ENCODE measurements at regions not wholly inside any gene's neighbourhood (a gene's known extent, or its start where the extent isn't known, plus 50 kb on each side); places are given as distances from the start of the nearest gene placed in this dataset.

DNA sequence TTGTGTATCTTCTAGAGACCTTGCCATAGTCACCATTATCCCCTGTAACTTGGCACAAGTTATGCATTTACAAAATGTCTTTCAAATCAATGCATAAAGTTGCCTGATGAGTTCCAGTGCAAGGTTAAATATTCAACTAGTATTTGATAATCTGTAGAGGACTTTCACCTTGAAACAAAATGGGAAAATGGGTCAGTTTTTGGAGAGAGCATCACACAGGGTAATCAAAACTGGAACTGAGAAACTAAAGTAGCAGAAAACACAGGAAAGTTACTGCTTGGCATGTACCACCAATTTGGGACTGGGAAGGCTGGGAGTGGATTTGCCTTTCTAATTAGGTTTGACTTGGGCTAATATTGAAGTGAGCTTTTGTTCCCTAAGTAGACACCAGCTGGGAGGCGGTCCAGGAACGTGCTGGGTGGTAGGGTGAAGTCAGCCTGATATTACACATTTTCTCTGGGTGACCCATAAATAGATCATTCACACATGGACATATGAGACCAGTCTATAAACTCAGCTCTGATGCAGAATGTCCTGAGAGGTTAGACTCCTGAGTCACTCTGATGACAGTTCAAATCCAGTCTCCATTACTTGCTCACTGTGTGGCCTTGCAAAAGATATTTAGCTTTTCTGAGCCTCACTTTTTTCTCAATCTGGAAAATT is 152.3 kb downstream of the PCTP start:
- intact Hi-C loops (cut with DNase I), result no loop called here
- DNase-seq (no peak), ATAC-seq (no peak)
- TF ChIP-seq, protein P1, sequence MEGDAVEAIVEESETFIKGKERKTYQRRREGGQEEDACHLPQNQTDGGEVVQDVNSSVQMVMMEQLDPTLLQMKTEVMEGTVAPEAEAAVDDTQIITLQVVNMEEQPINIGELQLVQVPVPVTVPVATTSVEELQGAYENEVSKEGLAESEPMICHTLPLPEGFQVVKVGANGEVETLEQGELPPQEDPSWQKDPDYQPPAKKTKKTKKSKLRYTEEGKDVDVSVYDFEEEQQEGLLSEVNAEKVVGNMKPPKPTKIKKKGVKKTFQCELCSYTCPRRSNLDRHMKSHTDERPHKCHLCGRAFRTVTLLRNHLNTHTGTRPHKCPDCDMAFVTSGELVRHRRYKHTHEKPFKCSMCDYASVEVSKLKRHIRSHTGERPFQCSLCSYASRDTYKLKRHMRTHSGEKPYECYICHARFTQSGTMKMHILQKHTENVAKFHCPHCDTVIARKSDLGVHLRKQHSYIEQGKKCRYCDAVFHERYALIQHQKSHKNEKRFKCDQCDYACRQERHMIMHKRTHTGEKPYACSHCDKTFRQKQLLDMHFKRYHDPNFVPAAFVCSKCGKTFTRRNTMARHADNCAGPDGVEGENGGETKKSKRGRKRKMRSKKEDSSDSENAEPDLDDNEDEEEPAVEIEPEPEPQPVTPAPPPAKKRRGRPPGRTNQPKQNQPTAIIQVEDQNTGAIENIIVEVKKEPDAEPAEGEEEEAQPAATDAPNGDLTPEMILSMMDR (IDR thresholded peaks at IDR 0.05), result no peak
- Histone ChIP-seq H3K4me3 (no peak overlapping the region), H3K27ac (no peak overlapping the region), H3K27me3 (ENCODE audit: low read depth) (no peaks in the 10 kb centered on the region), H3K36me3 (no peaks in the 10 kb centered on the region), H3K4me1 (no peaks in the 10 kb centered on the region), H3K9me3 (no peaks in the 10 kb centered on the region)

DNA sequence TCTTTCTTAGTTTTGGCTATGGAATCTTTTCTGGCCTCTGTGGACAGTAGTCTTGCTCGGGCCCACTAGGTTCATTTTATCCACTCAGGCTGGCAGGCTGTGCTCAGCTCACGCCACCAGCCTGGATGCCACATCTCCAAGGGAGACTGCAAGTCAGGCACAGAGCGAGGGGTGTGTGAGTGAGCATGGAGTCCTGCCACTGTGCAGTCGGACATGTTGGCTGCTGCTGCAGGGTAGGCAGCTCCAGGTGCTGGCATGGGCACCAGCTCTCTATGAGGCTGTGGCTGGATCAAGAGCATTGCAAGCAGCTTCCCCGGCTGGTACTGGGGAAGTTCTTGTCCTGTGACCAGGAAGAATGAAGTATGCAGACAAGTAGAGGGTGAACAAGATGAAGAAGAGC is 158.9 kb downstream of the PCTP start:
- DNase-seq (no peak), ATAC-seq (no peak)
- no peaks in the 10 kb centered on the region for H3K4me1 ChIP-seq
- no peak overlapping the region for H3K4me3 ChIP-seq
- TF ChIP-seq, protein P1 (IDR thresholded peaks at IDR 0.05), result no peak
- peaks cover 3% of the 10 kb centered on the region for H3K27me3 ChIP-seq (ENCODE audit: low read depth)
- peaks cover 3% of the 10 kb centered on the region for H3K9me3 ChIP-seq
- no peaks in the 10 kb centered on the region for H3K36me3 ChIP-seq
- no peak overlapping the region for H3K27ac ChIP-seq
- intact Hi-C loops (cut with DNase I), result no loop called here

DNA sequence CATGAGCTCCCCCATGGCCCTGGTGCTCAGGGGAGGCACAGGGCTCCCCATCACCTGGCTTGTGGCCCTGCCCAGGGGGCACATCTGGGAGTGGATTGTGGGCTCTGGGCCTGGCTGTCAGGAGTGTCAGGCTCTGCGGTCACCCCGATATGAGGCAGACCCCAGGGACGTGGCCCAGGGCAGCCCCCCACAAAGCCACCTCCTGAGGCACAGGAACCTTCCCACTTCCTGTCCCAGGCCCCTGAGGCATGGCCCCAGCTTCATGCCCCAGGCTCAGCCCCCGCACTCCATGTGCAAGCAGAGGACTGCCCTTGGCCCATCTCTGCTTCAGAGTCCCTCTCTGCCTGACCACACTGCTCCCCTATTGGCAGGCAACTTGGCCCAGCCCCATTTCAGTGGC is 160.3 kb downstream of the PCTP start:
- TF ChIP-seq, protein P1 (IDR thresholded peaks at IDR 0.05), result no peak
- peaks cover 3% of the 10 kb centered on the region for H3K27me3 ChIP-seq (ENCODE audit: low read depth)
- no peak overlapping the region for H3K4me3 ChIP-seq
- intact Hi-C loops (cut with DNase I), result no loop called here
- H3K4me1 ChIP-seq, result no peaks in the 10 kb centered on the region
- peaks cover 3% of the 10 kb centered on the region for H3K9me3 ChIP-seq
- DNase-seq (no peak), ATAC-seq (no peak)
- H3K36me3 ChIP-seq, result no peaks in the 10 kb centered on the region
- no peak overlapping the region for H3K27ac ChIP-seq

DNA sequence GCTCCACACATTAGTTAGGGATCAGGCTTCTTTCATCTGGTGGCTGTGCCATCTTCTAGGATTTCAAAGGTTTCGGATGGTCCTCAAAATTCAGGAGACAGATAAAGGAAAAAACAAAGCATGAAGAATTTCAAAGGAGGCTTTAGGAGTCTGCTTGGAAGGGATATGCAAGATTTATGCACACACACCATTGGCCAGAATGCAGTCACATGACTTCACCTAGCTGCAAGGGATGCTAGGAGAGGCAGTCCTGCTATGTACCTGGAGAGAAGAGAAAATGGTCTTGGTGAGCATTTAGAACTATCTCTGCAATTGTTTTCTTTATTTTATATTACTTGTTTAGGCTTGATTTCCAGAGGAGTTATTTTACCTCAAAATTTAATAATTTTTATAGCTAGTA is 174.6 kb downstream of the PCTP start:
- Histone ChIP-seq H3K4me1 (no peaks in the 10 kb centered on the region), H3K4me3 (no peak overlapping the region), H3K27me3 (ENCODE audit: low read depth) (no peaks in the 10 kb centered on the region), H3K9me3 (no peaks in the 10 kb centered on the region), H3K27ac (no peak overlapping the region), H3K36me3 (no peaks in the 10 kb centered on the region)
- intact Hi-C loops (cut with DNase I), result no loop called here
- TF ChIP-seq, protein P1 (IDR thresholded peaks at IDR 0.05), result no peak
- DNase-seq (no peak), ATAC-seq (no peak)

DNA sequence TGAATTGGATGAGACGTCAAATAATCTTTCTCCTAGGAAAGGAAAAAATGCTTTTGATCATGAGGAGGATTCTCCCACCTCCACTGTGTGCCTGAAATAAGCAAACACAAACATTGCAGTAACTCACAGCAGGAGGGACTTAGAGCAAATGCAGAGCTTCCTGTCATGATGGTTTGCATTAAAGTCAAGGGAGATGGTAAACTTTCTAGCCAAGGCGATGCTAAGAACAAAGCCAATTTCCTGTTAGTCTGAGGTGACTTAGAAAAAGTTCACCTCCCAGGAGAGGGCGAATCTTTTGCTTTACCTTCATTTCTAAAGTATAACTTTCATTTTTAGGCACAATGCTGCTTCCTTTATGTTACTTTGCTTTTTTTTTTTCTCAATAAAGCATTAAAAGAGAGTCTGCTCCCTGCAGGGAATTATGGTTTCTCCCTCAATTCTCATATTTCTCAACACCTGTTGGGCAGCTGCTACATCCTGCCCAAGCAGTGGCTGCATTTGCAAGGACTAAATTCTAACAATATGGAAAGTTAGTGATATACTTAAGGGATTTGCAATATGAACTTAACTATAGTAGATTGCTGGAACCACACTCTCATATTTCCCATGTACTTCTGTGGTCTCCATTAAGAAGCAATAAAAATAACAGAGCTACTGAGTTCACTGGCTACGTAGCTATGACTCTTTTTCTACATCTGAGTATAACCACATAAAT is 175.6 kb downstream of the PCTP start:
- intact Hi-C loops (cut with DNase I), result no loop called here
- no peak overlapping the region for H3K27ac ChIP-seq
- H3K4me3 ChIP-seq, result no peak overlapping the region
- no peaks in the 10 kb centered on the region for H3K36me3 ChIP-seq
- H3K9me3 ChIP-seq, result no peaks in the 10 kb centered on the region
- no peaks in the 10 kb centered on the region for H3K4me1 ChIP-seq
- ATAC-seq (no peak), DNase-seq (no peak)
- TF ChIP-seq, protein P1 (IDR thresholded peaks at IDR 0.05), result no peak
- no peaks in the 10 kb centered on the region for H3K27me3 ChIP-seq (ENCODE audit: low read depth)

All from lower lobe of right lung (tissue), 2 donors.